Loucy (cell line): ENCODE measurements at regions not wholly inside any gene's neighbourhood (a gene's known extent, or its start where the extent isn't known, plus 50 kb on each side); places are given as distances from the start of the nearest gene placed in this dataset.

Experiments used
- EZH2phosphoT487 ChIP-seq: fragments of 200-600 bp; IDR thresholded peaks from 2 replicates; pipeline ENCODE4 v1.6.1; 2018; ENCODE audit warnings: antibody characterized with exemption, mild to moderate bottlenecking, moderate library complexity, borderline replicate concordance
- TF ChIP-seq, protein P1 (sequence below): fragments of 200-600 bp; sonication (generic); conservative IDR thresholded peaks from 2 replicates; pipeline ENCODE4 v1.5.1; 2014; ENCODE audit warnings: mild to moderate bottlenecking, antibody characterized with exemption, low read length

DNA sequence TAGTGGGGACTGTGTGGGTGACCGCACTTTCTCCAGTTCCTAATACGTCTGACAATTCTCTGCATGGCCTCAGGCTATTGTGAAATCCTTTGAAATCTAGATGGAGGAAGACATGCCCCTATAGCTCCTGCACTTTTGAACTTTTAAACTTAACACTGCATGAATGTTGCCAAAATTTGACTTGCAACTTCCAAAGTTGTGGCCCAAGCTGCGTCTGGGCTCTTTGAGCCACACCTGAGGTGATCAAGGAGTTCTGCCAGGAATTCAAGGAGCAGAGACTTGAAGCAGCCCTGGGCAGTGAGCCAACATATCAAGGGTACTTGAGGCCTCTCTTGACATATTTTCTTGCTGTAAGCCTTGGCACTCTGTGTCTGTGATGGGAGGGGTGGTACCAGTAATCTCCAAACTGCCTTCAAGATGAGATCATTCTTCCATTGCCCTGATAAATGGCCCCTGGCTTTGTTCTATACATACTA, 1336.1 kb upstream of the CDH9 start:
- TF ChIP-seq, protein P1, sequence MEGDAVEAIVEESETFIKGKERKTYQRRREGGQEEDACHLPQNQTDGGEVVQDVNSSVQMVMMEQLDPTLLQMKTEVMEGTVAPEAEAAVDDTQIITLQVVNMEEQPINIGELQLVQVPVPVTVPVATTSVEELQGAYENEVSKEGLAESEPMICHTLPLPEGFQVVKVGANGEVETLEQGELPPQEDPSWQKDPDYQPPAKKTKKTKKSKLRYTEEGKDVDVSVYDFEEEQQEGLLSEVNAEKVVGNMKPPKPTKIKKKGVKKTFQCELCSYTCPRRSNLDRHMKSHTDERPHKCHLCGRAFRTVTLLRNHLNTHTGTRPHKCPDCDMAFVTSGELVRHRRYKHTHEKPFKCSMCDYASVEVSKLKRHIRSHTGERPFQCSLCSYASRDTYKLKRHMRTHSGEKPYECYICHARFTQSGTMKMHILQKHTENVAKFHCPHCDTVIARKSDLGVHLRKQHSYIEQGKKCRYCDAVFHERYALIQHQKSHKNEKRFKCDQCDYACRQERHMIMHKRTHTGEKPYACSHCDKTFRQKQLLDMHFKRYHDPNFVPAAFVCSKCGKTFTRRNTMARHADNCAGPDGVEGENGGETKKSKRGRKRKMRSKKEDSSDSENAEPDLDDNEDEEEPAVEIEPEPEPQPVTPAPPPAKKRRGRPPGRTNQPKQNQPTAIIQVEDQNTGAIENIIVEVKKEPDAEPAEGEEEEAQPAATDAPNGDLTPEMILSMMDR, result no peak
- no peak for TF ChIP-seq EZH2phosphoT487
